Sigmoid colon (tissue), 4 donors: ENCODE measurements at regions not wholly inside any gene's neighbourhood (a gene's known extent, or its start where the extent isn't known, plus 50 kb on each side); places are given as distances from the start of the nearest gene placed in this dataset.

Experiments
- CTCF ChIP-seq, 4 experiments: fragments of 450-650 bp in 3 of 4; fragments of 200-600 bp in 1 of 4; IDR thresholded peaks; one replicate each; pipeline ENCODE4 v1.5.1; 2016 to 2019; ENCODE audit warnings: antibody characterized with exemption in 4 of 4, mild to moderate bottlenecking in 3 of 4, moderate library complexity in 2 of 4
- EP300 ChIP-seq, 4 donors: sonication (generic); formaldehyde crosslinking; IDR thresholded peaks; one replicate each; pipeline ENCODE4 v1.6.1; 2017; ENCODE audit warnings: antibody characterized with exemption in 4 of 4
- POLR2A ChIP-seq, 2 donors: fragments of 450-650 bp; IDR thresholded peaks; one replicate each; pipeline ENCODE4 v1.6.1; 2016; ENCODE audit warnings: antibody characterized with exemption in 2 of 2, mild to moderate bottlenecking in 2 of 2, moderate library complexity in 2 of 2
- POLR2AphosphoS5 ChIP-seq, 4 donors: sonication (generic); formaldehyde crosslinking; IDR thresholded peaks; one replicate each; pipeline ENCODE4 v1.6.1; 2017; ENCODE audit warnings: antibody characterized with exemption in 4 of 4

- TF ChIP-seq CTCF (IDR thresholded peaks at IDR 0.05) (no peak), POLR2AphosphoS5 (IDR thresholded peaks at IDR 0.05) (no peak), POLR2A (IDR thresholded peaks at IDR 0.05) (no peak), EP300 (IDR thresholded peaks at IDR 0.05) (no peak)
These were observed 143.2 kb upstream of the TNRC6C start for GRCh38 chr17:77815127-77815905.
